Astrocyte of the hippocampus (primary cell): ENCODE measurements at regions not wholly inside any gene's neighbourhood (a gene's known extent, or its start where the extent isn't known, plus 50 kb on each side); places are given as distances from the start of the nearest gene placed in this dataset.

ENCODE experiments used
- DNase-seq: peaks from one replicate; pipeline ENCODE4 v3.0.0; 2011; ENCODE audit warnings: low read depth, low spot score

DNA sequence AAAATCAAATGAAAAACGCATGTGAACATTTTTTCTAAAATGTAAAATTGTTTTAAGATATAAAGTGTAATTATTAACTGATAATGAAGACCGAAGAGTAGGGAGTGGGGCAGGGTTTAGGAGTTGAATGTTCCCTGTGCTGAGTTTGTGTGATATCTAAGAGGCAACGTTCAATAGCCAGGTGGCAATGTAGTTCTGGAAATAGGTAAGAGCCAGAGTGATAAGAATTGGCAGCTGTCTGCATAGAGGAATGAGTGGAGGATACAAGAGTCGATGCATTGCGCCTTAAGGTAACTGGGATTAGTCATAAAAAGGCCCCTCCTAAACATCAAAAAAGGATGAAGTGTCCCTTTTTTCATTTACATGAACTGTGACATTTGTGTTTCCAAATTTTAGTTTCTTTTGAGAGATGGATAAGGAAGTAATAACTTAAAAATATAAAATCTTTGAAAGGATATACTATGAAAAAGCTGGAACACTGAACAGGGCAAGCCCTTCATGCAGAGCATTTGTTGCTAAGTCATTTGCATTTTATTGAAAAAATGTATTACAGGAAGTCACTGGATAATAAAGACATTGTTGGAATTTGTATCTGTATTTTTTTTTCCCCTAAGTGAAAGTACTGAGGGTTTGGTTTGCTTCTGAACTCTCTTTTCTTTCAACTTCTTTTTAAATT is 659.3 kb downstream of the ACTL7B start:
- no peak for DNase-seq

DNA sequence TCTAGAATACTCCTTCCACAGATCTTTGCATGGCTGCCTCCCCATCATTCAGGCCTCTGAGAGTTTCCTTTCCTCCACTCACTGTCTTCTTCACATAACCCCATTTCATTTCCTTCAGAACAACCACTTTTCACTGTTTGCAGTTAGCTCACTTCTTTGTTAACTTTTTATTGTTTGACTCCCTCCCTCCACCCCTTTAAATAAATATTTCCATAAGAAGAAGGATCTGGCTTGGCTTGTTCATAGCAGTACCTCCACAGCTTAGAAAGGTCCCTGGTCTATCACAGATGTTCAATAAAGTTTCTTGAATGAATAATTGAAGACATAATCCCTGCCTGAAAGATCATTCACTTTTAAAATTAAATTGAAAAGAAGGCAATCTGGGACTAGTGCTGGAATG is 661.6 kb downstream of the ACTL7B start:
- no peak for DNase-seq

DNA sequence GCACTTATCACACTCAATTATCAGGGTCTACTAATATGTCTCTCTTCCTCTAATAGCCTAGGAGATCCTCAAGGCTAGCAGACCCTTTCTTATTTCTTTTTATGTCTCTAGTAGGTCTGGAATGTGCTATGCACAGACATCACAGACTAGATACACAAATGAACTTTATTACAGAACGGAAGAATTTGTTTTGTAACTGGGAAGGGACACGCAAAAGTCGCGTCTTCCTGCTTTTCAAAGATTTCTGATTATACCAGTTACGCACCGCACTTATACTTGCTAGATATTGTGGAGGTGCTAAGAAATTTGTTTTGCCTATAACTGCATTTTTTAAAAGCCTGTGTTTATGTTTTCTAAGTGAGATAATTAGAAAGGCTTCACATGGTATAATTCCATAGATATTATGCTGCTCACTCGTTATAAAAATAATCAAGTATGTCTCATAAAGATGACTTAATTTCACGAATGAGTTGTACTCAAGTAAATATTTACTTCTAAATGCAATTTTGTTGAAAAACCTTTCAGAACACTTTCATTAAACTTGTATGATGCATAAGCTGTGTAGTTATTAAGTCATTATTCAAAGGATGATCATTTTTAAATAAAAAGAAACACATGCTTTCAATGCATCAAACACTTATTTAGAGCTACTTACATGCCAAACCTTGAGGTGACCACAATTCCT is 662.6 kb downstream of the ACTL7B start:
- DNase-seq: no peak

DNA sequence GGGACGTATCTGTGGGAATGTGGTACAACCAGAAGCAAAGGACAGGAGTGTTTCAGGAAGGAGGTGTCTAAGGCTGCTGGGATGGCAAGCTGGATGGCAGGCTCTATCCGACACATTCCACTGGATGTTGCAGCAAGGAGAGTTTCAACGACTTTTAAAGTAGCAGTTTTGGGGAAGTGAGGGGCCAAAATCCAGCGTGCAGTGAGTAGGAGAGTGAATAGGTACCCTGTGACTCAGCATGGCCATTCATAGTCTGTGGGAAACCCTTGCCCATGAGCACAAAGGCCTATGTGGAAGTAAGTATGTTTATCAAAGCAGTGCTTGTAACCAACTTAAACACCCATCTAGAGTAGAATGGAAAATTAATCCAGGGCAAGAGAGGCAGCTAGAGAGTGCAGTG is 664.7 kb downstream of the ACTL7B start:
- peak; percentile 50 for DNase-seq

DNA sequence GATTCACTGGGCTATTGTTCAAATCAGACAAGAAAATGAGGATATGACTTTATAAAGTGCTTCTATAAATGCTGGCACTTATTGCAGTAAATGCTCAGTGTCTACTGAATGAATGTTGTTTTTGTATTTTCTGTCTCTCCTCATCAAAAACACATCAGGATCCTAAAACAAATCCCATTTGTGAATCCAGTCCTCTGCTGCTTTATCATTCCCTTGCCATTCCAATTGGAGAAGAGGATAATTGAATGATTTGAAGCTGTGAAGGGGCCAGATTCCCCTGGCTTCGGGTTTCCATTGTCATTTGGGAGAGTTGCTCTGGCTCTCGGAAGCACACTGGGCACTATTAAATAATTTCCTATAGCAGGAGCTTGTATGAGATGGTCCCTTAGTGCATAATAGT is 666.8 kb downstream of the ACTL7B start:
- no peak for DNase-seq

GRCh38 chr9:108188482-108188881 is 667.3 kb downstream of the ACTL7B start:
- DNase-seq: no peak

DNA sequence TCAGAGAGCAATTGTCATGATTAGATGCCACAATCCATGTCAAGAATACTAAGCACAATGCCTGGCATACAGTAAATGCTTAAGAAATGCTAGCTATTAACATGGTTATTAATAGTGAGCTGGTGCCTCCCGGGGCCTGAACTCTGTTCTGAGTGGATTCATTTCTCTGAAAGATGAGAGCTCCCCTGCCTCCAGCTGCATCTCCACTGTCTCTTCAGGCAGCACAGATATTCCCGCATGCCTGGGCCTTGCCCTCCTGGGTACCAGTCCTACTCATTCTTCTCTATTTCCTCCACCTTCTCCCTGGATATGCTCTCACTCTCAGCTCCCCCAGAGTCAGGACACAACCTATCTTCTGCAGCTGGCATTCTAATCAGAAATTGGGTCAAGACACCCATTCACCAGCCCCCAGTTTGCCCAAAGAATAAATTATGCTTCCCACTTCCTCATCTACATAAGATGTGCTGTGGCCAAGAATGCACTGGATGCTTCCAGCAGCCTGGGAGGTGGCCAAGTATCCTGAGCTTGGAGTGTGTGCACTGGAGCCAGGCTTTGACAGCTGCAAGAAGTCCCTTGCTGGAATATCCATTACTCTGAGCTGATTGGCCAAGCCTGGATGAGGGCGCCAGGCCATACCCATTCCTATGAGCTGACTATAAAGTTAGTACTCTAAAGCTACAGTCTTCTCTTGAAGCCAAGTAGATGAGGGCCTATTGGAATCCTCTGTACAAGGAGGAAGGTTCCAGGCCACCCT is 669.0 kb downstream of the ACTL7B start:
- peak; percentile 83 for DNase-seq

- no peak for DNase-seq
Measured at GRCh38 chr9:108185613-108186012, 670.2 kb downstream of the ACTL7B start.

DNA sequence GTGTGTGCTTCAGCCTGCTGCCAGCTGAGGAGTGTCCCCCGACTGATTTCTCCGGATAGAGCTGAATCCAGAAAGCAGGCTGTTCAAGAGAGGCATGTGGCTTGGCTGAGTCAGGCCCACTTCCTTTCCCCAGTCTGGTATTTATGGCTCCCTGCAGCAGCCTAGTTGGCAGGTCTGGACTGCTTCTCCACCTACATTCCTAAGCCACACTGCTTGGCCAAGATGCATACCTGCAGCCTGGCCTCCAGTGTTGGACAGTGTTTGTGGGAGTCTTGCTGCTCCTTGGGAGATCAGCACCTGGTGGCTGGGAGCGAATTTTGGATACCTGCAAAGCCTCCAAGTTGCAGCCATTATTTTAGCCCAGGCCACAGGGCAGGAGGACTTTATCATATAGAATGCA is 670.8 kb downstream of the ACTL7B start:
- peak; percentile 80 for DNase-seq

GRCh38 chr9:108184009-108184408 is 671.8 kb downstream of the ACTL7B start:
- no peak for DNase-seq

- DNase-seq: peak; percentile 59
Measured at GRCh38 chr9:108182950-108183381, 672.8 kb downstream of the ACTL7B start.

GRCh38 chr9:108182270-108182669 is 673.5 kb downstream of the ACTL7B start:
- no peak for DNase-seq

- no peak for DNase-seq
Measured at GRCh38 chr9:108181441-108181840, 674.3 kb downstream of the ACTL7B start.

DNA sequence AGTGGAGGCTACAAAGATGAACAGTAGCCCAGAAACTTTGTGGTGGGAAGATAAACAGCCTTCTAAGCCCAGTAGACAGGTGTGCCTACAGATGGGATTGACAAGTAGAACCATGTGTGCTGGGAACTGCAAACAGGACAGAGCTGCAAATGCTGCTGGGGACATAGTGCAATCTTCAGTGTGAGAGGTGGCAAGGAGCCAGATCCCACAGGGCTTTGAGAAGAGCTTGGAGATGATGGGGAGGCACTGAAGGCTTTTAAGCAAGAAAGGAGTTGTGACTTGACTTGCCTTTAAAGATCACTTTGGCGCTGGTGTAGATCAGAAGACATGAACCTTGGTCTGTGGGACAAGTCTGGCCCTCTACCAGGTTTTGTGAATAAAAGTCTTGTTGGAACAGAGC is 675.2 kb downstream of the ACTL7B start:
- DNase-seq: no peak

DNA sequence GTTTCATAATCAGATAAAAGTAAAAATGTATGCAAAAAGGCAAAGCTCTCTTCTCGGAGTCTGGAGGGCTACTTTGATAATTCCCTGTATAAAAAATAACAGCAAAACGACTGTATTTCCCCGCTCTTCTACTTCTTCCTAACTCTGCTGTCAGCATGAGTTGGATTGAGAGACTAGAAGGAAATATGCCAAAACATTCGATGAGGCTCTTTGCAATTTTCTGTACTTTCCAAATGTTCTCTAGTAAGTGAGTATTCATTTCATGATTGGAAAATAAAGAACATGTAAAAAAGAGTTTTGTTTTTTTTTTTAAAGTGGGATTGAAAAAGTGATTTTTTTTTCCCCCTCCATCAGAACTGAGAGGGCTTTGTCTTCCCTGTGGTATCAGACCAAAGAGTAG is 677.5 kb downstream of the ACTL7B start:
- DNase-seq: no peak

- DNase-seq: peak; percentile 79
Measured at GRCh38 chr9:108168236-108168850, 678.8 kb upstream of the KLF4 start.

DNA sequence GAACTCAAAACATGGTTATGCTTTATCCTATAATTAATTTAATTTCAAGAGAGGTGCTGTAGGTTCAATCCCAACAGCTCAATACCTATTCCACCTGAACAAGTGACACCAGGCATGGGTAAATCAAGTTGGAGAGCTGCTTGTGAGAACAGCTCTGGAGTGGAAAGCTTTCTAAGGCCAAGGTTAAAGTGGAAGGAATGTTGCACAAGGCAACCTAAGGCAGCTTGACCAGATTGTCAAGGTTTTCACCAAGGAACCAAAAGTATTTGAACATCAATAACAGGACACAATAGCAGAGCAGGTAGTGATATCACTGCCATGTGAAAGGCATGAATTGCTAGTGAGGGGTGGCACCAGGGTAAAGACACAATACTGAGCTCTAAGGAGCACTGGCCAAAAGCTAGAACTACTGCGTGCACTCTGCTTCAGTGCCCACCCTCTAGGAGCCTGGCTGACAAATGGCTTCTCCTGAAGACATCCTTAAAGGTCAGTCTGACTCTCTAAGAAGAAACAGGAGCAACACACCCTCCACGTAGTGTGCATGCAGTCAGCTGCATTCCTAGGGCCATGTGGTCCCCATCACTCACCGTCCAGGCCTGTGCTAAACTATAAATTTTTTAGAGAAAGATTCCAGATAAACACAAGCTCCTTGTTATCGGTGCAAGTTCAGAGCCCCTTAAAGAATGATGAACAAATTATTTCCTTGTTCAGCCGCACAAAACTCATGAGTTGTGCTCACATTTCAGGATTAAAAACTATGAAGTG is 677.7 kb upstream of the KLF4 start:
- no peak for DNase-seq

GRCh38 chr9:108166519-108166918 is 677.0 kb upstream of the KLF4 start:
- no peak for DNase-seq

DNA sequence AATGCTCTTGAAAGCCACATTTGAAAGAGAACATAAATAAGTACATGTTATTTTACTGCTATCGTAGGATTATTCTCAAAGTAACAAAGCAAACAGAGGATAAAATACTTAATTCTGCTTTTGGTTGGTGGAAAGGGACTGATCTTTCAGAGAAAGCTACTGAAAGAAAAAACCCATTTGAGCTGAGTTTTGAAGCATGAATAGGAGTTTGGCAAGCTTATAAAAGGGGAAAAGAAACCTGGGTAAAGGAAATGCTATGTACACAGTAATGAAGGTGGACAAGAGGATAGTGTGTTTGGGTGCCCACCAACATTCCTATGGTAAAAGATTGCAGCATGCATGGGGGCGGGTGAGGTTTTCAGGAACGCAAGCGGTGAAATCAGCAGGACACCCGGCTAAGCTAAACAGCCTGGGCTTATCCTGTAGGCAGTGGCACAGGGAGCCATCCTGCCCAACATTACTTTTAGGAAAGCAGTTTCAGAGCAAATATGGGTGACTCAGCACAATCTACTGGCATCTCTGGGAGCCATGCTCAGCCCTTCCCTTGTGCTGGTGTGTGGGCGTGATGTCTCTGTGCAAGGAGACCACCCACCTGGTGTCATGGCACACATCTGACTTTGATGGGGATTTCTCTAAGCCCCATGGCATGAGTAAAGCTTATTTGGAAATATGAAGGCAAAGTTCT is 673.9 kb upstream of the KLF4 start:
- DNase-seq: peak; percentile 29

GRCh38 chr9:108162664-108163063 is 673.1 kb upstream of the KLF4 start:
- peak; percentile 89 for DNase-seq

DNA sequence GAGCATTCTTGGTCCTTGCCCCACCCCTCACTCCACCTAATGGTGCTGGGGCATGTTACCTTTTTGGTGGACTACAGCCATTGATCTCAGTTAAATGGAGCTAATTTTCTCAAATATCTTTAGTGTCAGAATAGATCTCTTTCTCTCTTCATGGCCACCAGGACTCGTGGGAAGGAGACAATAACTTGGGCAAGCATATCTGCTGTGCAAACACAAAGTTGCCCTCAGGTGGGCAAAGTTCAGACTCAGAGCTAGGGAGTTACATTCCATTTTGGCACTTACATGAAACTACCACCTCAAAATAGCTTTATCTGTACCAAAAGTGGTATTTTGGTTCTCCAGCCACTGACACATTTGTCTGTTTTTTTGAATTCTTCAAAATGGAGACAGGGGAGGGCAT is 671.9 kb upstream of the KLF4 start:
- no peak for DNase-seq
